Keratinocyte (primary cell): ENCODE measurements at regions not wholly inside any gene's neighbourhood (a gene's known extent, or its start where the extent isn't known, plus 50 kb on each side); places are given as distances from the start of the nearest gene placed in this dataset.
A peak's percentile ranks its signal among the peaks of the same experiment; 100 is the strongest.

Experiments used
- DNase-seq: peaks from one replicate; pipeline ENCODE4 v3.0.0-alpha.2; 2011; ENCODE audit warnings: low read depth, missing footprints, low spot score
- FAIRE-seq: peaks from 2 replicates; lab custom pipeline; 2011; peaks lifted over from hg19 to GRCh38; lab: Jason Lieb, UNC
- H2AFZ ChIP-seq: 2 replicates; pipeline ENCODE4 v1.6.0; 2012; ENCODE audit warnings: low read length, control low read depth, inconsistent platforms; ENCODE audit not compliant: control insufficient read depth
- H3K27ac ChIP-seq: 2 replicates; pipeline ENCODE4 v1.5.1; 2011; ENCODE audit warnings: low read length; ENCODE audit not compliant: control insufficient read depth, insufficient read depth
- H3K27me3 ChIP-seq: 3 replicates; pipeline ENCODE4 v1.6.0; 2011; ENCODE audit warnings: low read length; ENCODE audit not compliant: control insufficient read depth, insufficient read depth; ENCODE audit errors: extremely low read depth
- H3K36me3 ChIP-seq, 2 experiments: 2 replicates in 1 of 2; 3 replicates in 1 of 2; pipeline ENCODE4 v1.5.1; 2011; ENCODE audit warnings: low read length in 2 of 2, mild to moderate bottlenecking in 1 of 2; ENCODE audit not compliant: control insufficient read depth in 2 of 2, insufficient read depth in 2 of 2; ENCODE audit errors: extremely low read depth in 1 of 2
- H3K4me1 ChIP-seq: 3 replicates; pipeline ENCODE4 v1.5.1; 2011; ENCODE audit warnings: low read length; ENCODE audit not compliant: control insufficient read depth, insufficient read depth; ENCODE audit errors: extremely low read depth
- H3K4me2 ChIP-seq: 3 replicates; pipeline ENCODE4 v1.6.0; 2011; ENCODE audit warnings: low read depth, low read length; ENCODE audit not compliant: control insufficient read depth, insufficient read depth; ENCODE audit errors: extremely low read depth
- H3K4me3 ChIP-seq, 3 experiments: fragments of 200-600 bp in 1 of 3; sonication (generic) in 1 of 3; 2 replicates in 2 of 3; 3 replicates in 1 of 3; pipeline ENCODE4 v1.5.1; 2011 to 2016; ENCODE audit warnings: low read length in 3 of 3, mild to moderate bottlenecking in 3 of 3, control low read depth in 2 of 3, inconsistent platforms in 1 of 3, low read depth in 1 of 3, mixed read lengths in 1 of 3, mixed run types in 1 of 3, moderate library complexity in 1 of 3; ENCODE audit not compliant: control insufficient read depth in 2 of 3, insufficient read depth in 2 of 3; ENCODE audit errors: extremely low read depth in 1 of 3
- H3K79me2 ChIP-seq: 2 replicates; pipeline ENCODE4 v1.6.0; 2012; ENCODE audit warnings: low read length; ENCODE audit not compliant: control insufficient read depth, insufficient read depth
- H3K9ac ChIP-seq: 3 replicates; pipeline ENCODE4 v1.6.0; 2011; ENCODE audit warnings: low read length; ENCODE audit not compliant: control insufficient read depth, insufficient read depth; ENCODE audit errors: extremely low read depth
- H3K9me1 ChIP-seq: 3 replicates; pipeline ENCODE4 v1.6.0; 2011; ENCODE audit warnings: low read length; ENCODE audit not compliant: control insufficient read depth, insufficient read depth; ENCODE audit errors: extremely low read depth
- H3K9me3 ChIP-seq: 2 replicates; pipeline ENCODE4 v1.5.1; 2012; ENCODE audit warnings: low read depth, low read length; ENCODE audit not compliant: control insufficient read depth
- H4K20me1 ChIP-seq: 3 replicates; pipeline ENCODE4 v1.6.0; 2011; ENCODE audit warnings: low read length; ENCODE audit not compliant: control insufficient read depth, insufficient read depth; ENCODE audit errors: extremely low read depth
- EZH2 ChIP-seq: IDR thresholded peaks from one replicate; pipeline ENCODE4 v1.6.1; 2012; ENCODE audit warnings: inconsistent platforms, mild to moderate bottlenecking, low read length, moderate library complexity
- dilution Hi-C: fragments of 300-500 bp; cut with MboI; formaldehyde crosslinking; loops from one replicate; pipeline ENCODE4 v1.7.0; 2020; ENCODE audit warnings: low sequenced_read_pairs; ENCODE audit not compliant: extremely low pct_ligation_motif_present
- TF ChIP-seq, protein P1 (sequence below), 3 experiments: IDR thresholded peaks in 1 of 3; conservative IDR thresholded peaks in 1 of 3; optimal IDR thresholded peaks in 1 of 3; 2 replicates in 2 of 3; 3 replicates in 1 of 3; pipeline versions ENCODE3 to v1.5.1; 2011; ENCODE audit warnings: low read length in 3 of 3, mild to moderate bottlenecking in 3 of 3, moderate library complexity in 2 of 3, control low read depth in 1 of 3, inconsistent platforms in 1 of 3; ENCODE audit not compliant: insufficient read depth in 2 of 3; ENCODE audit errors: extremely low read depth in 1 of 3

DNA sequence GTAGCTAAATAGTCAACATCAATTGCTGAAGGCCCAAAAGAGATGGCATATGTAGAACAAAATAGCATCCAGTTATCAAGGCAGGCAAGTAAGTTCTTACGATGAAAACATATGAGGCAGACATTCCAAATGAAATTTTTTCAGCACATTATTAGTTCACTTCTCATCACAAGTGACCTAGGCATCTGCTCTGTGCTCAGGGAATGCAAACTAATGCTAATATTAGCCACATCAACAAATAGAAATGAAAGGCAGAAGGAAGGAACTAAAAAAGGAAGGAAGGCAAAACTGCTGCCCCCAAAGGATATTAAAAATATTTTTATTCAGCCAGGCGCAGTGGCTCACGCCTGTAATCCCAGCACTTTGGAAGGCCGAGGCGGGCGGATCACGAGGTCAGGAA is 51.2 kb upstream of the ROCK1 start:
- Histone ChIP-seq H3K9me3 (no peaks in the 10 kb centered on the region), H3K27ac (no peak overlapping the region), H3K4me1 (peaks cover 4% of the 10 kb centered on the region), H2AFZ (no peak overlapping the region), H3K4me2 (no peak overlapping the region), H3K36me3 (no peaks in the 10 kb centered on the region), H3K4me3 (no peak overlapping the region), H3K27me3 (no peaks in the 10 kb centered on the region), H3K9me1 (no peaks in the 10 kb centered on the region), H3K79me2 (no peaks in the 10 kb centered on the region), H4K20me1 (no peaks in the 10 kb centered on the region), H3K9ac (no peak overlapping the region)
- DNase-seq (no peak), FAIRE-seq (no peak)
- no peak for TF ChIP-seq EZH2
- TF ChIP-seq, protein P1, sequence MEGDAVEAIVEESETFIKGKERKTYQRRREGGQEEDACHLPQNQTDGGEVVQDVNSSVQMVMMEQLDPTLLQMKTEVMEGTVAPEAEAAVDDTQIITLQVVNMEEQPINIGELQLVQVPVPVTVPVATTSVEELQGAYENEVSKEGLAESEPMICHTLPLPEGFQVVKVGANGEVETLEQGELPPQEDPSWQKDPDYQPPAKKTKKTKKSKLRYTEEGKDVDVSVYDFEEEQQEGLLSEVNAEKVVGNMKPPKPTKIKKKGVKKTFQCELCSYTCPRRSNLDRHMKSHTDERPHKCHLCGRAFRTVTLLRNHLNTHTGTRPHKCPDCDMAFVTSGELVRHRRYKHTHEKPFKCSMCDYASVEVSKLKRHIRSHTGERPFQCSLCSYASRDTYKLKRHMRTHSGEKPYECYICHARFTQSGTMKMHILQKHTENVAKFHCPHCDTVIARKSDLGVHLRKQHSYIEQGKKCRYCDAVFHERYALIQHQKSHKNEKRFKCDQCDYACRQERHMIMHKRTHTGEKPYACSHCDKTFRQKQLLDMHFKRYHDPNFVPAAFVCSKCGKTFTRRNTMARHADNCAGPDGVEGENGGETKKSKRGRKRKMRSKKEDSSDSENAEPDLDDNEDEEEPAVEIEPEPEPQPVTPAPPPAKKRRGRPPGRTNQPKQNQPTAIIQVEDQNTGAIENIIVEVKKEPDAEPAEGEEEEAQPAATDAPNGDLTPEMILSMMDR (optimal IDR thresholded peaks at IDR 0.05 in 1 of 3, IDR thresholded peaks at IDR 0.05 in 1 of 3, conservative IDR thresholded peaks at IDR 0.05 in 1 of 3; ENCODE audit: extremely low read depth in 1 of 3, insufficient read depth in 2 of 3, low read length in 3 of 3), result no peak
- dilution Hi-C loops, result no loop called here

DNA sequence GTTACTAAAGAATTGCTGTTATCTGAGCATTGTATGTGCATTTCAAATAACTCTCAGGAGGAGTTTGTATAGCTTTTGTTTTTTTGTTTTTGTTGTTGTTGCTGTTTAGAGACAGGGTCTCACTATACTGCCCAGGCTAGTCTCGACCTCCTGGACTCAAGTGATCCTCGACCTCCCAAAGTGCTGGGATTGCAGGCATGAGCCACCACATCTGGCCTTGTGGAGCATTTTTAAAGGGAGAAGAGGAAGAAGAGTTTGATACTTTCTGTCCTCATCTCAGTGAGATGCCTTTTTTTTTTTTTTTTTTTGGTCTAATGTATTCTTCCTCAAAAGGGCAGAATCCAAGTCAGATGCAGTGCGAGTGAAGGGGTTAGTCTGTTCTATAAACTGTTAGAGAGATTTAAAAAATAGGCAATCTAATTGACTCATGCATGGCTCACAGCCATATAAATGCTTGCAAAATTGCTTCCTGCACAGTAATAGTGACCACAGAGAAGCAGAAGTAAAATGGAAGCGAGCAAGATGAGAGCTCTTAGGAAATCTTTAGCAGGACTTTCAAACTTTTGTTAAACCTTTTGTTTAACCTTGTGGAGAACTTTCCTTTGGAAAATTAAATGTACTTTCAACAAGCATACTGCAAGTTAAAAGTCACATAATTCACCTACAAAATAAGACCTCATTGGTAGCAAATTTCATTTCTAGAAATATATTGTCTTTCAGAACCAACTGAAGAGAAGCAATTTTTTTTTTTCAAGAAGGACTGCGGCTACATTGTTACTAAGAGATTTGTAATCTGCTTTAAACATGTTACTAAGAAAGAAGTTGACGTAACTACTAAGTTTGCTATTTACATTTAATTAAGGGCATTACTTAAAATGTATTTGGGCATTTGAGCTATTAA is 52.3 kb upstream of the ROCK1 start:
- H2AFZ ChIP-seq, result no peak overlapping the region
- no peak overlapping the region for H3K4me2 ChIP-seq
- no peaks in the 10 kb centered on the region for H3K79me2 ChIP-seq
- H3K9me1 ChIP-seq, result no peaks in the 10 kb centered on the region
- H3K27ac ChIP-seq, result no peak overlapping the region
- H3K4me1 ChIP-seq, result peaks cover 4% of the 10 kb centered on the region
- no peaks in the 10 kb centered on the region for H3K9me3 ChIP-seq
- FAIRE-seq (no peak), DNase-seq (peak; percentile 17)
- H4K20me1 ChIP-seq, result no peaks in the 10 kb centered on the region
- H3K4me3 ChIP-seq, result no peak overlapping the region
- no peaks in the 10 kb centered on the region for H3K36me3 ChIP-seq
- no peak overlapping the region for H3K9ac ChIP-seq
- H3K27me3 ChIP-seq, result no peaks in the 10 kb centered on the region
- dilution Hi-C loops, result no loop called here
- no peak for TF ChIP-seq EZH2
- TF ChIP-seq, protein P1 (optimal IDR thresholded peaks at IDR 0.05 in 1 of 3, IDR thresholded peaks at IDR 0.05 in 1 of 3, conservative IDR thresholded peaks at IDR 0.05 in 1 of 3; ENCODE audit: extremely low read depth in 1 of 3, insufficient read depth in 2 of 3, low read length in 3 of 3), result no peak
